Breast epithelium (tissue), 4 donors: ENCODE measurements at regions not wholly inside any gene's neighbourhood (a gene's known extent, or its start where the extent isn't known, plus 50 kb on each side); places are given as distances from the start of the nearest gene placed in this dataset.

Source experiments
- DNase-seq, 2 donors: peaks; one replicate each; pipeline ENCODE4 v3.0.0-alpha.2; 2019; ENCODE audit warnings: low spot score in 2 of 2
- H3K27ac ChIP-seq, 2 donors: fragments of 200-600 bp; sonication (generic) in 1 of 2; one replicate each; pipeline ENCODE4 v1.5.1; 2016 to 2019; ENCODE audit warnings: mild to moderate bottlenecking in 1 of 2
- H3K27me3 ChIP-seq, 2 donors: fragments of 200-600 bp; sonication (generic) in 1 of 2; one replicate each; pipeline versions ENCODE4 v1.5.1 to v1.6.0; 2017 to 2019; ENCODE audit warnings: control low read depth in 1 of 2, mild to moderate bottlenecking in 1 of 2
- H3K36me3 ChIP-seq: fragments of 200-600 bp; one replicate; pipeline ENCODE4 v1.5.1; 2019
- H3K4me1 ChIP-seq, 2 donors: fragments of 200-600 bp; sonication (generic); one replicate each; pipeline ENCODE4 v1.5.1; 2016 to 2019; ENCODE audit warnings: control low read depth in 1 of 2
- H3K4me3 ChIP-seq, 3 donors: fragments of 200-600 bp; sonication (generic); 1 replicate in 2 of 3; 2 replicates in 1 of 3; pipeline ENCODE4 v1.5.1; 2016 to 2019; ENCODE audit warnings: mild to moderate bottlenecking in 3 of 3, moderate library complexity in 2 of 3
- H3K9me3 ChIP-seq, 2 donors: fragments of 200-600 bp; sonication (generic) in 1 of 2; one replicate each; pipeline ENCODE4 v1.5.1; 2016 to 2019; ENCODE audit warnings: control low read depth in 1 of 2
- POLR2A ChIP-seq: fragments of 450-650 bp; IDR thresholded peaks from one replicate; pipeline ENCODE4 v1.6.1; 2016; ENCODE audit warnings: antibody characterized with exemption, mild to moderate bottlenecking, moderate library complexity
- POLR2AphosphoS5 ChIP-seq, 3 donors: sonication (generic); formaldehyde crosslinking; IDR thresholded peaks; one replicate each; pipeline ENCODE4 v1.6.1; 2017; ENCODE audit warnings: antibody characterized with exemption in 3 of 3
- intact Hi-C: fragments of 100-400 bp; cut with DNase I; formaldehyde crosslinking; loops from one replicate; pipeline ENCODE4 v1.15.1; 2023; ENCODE audit warnings: low total_unique reads
- TF ChIP-seq, protein P1 (sequence below), 3 donors: fragments of 450-650 bp; IDR thresholded peaks; one replicate each; pipeline ENCODE4 v1.5.1; 2016 to 2017; ENCODE audit warnings: antibody characterized with exemption in 3 of 3, mild to moderate bottlenecking in 3 of 3, moderate library complexity in 3 of 3

DNA sequence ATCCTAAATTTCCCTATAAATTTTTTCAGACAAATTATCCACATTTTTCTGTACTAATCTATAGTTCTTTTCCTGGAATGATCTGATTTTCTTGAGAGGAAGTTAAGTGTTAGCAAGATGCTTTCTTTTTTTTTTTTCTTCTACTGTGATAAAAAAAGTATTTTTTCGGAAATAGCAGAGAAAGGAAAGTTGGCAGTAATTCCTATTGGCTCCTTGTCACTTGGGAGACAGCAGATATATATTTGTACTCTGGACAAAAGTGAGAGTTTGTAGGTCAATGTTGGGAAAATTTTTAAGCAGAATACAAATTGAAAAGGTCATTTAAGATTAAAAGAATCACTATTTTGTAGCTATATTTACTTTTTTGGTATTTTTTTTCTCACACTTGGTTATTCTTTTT is 635.7 kb upstream of the NRXN1 start:
- Histone ChIP-seq H3K36me3 (no peaks in the 10 kb centered on the region), H3K27me3 (no peaks in the 10 kb centered on the region)
- TF ChIP-seq, protein P1, sequence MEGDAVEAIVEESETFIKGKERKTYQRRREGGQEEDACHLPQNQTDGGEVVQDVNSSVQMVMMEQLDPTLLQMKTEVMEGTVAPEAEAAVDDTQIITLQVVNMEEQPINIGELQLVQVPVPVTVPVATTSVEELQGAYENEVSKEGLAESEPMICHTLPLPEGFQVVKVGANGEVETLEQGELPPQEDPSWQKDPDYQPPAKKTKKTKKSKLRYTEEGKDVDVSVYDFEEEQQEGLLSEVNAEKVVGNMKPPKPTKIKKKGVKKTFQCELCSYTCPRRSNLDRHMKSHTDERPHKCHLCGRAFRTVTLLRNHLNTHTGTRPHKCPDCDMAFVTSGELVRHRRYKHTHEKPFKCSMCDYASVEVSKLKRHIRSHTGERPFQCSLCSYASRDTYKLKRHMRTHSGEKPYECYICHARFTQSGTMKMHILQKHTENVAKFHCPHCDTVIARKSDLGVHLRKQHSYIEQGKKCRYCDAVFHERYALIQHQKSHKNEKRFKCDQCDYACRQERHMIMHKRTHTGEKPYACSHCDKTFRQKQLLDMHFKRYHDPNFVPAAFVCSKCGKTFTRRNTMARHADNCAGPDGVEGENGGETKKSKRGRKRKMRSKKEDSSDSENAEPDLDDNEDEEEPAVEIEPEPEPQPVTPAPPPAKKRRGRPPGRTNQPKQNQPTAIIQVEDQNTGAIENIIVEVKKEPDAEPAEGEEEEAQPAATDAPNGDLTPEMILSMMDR (IDR thresholded peaks at IDR 0.05) = no peak
- no peak for TF ChIP-seq POLR2AphosphoS5 (IDR thresholded peaks at IDR 0.05)
- no peak for TF ChIP-seq POLR2A

GRCh38 chr2:51662187-51662586 is 630.3 kb upstream of the NRXN1 start:
- no peaks in the 10 kb centered on the region for H3K36me3 ChIP-seq
- TF ChIP-seq POLR2AphosphoS5 (IDR thresholded peaks at IDR 0.05) (no peak), POLR2A (no peak)
- TF ChIP-seq, protein P1 (IDR thresholded peaks at IDR 0.05) = no peak
- intact Hi-C loops = no loop called here
- H3K4me3 ChIP-seq = no peak overlapping the region
- H3K9me3 ChIP-seq = no peaks in the 10 kb centered on the region
- H3K27ac ChIP-seq = no peak overlapping the region
- H3K27me3 ChIP-seq = no peaks in the 10 kb centered on the region
- no peak for DNase-seq
- no peaks in the 10 kb centered on the region for H3K4me1 ChIP-seq

More for the DNA sequence above, 635.7 kb upstream of the NRXN1 start:
- Histone ChIP-seq H3K9me3 (no peaks in the 10 kb centered on the region), H3K4me1 (no peaks in the 10 kb centered on the region), H3K27ac (no peak overlapping the region), H3K4me3 (no peak overlapping the region)
- intact Hi-C loops = no loop called here
- DNase-seq = no peak

GRCh38 chr2:51657849-51658248 is 625.9 kb upstream of the NRXN1 start:
- Histone ChIP-seq H3K27me3 (no peaks in the 10 kb centered on the region), H3K36me3 (no peaks in the 10 kb centered on the region), H3K4me3 (no peak overlapping the region), H3K9me3 (no peaks in the 10 kb centered on the region), H3K27ac (no peak overlapping the region), H3K4me1 (no peaks in the 10 kb centered on the region)
- intact Hi-C loops = no loop called here
- TF ChIP-seq, protein P1 (IDR thresholded peaks at IDR 0.05) = no peak
- TF ChIP-seq POLR2AphosphoS5 (IDR thresholded peaks at IDR 0.05) (no peak), POLR2A (no peak)
- DNase-seq = no peak

DNA sequence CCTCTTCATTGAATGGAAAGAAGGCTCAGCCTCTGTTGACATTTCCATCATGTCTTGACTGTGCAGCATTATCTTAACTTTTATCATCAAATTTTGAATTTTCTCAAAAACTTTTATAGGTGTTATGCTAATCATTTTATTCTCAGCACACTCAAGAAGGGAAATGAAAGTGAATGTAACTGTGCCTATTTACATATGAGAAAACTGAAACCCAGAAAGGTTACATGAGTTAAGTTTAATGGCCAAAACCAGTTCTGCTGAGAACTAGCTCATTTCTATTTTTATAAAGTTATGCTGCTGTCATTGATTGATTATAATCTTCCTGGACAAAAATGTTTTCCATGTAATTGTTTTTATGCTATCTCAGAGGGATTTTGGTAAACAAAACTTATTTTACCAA is 618.8 kb upstream of the NRXN1 start:
- intact Hi-C loops = no loop called here
- Histone ChIP-seq H3K9me3 (no peaks in the 10 kb centered on the region), H3K36me3 (no peaks in the 10 kb centered on the region), H3K27me3 (no peaks in the 10 kb centered on the region), H3K4me1 (no peaks in the 10 kb centered on the region), H3K27ac (no peak overlapping the region), H3K4me3 (no peak overlapping the region)
- TF ChIP-seq POLR2A (no peak), POLR2AphosphoS5 (IDR thresholded peaks at IDR 0.05) (no peak)
- TF ChIP-seq, protein P1 (IDR thresholded peaks at IDR 0.05) = no peak
- no peak for DNase-seq

DNA sequence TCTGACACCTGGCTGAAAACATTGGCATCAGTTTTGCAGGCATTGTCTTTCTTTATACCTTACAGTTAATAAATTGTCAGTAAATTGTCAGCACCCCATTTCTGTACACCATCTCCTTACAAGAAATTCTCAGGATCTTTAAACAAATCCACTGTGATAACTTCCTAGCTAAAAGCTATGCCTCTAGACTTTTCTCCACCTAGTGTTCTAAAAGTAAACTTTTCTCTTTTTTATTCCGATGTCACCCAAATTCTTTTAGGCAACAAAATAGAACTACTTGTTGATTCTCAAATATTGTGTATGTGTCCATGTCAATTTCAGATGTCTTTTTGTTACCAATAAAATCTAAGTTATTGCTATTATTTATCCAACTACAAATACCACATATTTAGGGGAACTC is 617.4 kb upstream of the NRXN1 start:
- no peaks in the 10 kb centered on the region for H3K4me1 ChIP-seq
- TF ChIP-seq, protein P1 (IDR thresholded peaks at IDR 0.05) = no peak
- TF ChIP-seq POLR2A (no peak), POLR2AphosphoS5 (IDR thresholded peaks at IDR 0.05) (no peak)
- H3K27ac ChIP-seq = no peak overlapping the region
- no peak for DNase-seq
- intact Hi-C loops = no loop called here
- H3K9me3 ChIP-seq = no peaks in the 10 kb centered on the region
- no peaks in the 10 kb centered on the region for H3K27me3 ChIP-seq
- H3K36me3 ChIP-seq = no peaks in the 10 kb centered on the region
- no peak overlapping the region for H3K4me3 ChIP-seq
